NT2/D1 (cell line): ENCODE measurements at regions not wholly inside any gene's neighbourhood (a gene's known extent, or its start where the extent isn't known, plus 50 kb on each side); places are given as distances from the start of the nearest gene placed in this dataset.

Experiments used
- DNase-seq: peaks from one replicate; pipeline ENCODE4 v3.0.0-alpha.2; 2011; ENCODE audit warnings: low read depth, low spot score
- H3K27me3 ChIP-seq: 2 replicates; pipeline ENCODE4 v1.6.0; 2011; ENCODE audit warnings: mild to moderate bottlenecking; ENCODE audit not compliant: insufficient read length, insufficient read depth
- H3K36me3 ChIP-seq: 2 replicates; pipeline ENCODE4 v1.6.1; 2011; ENCODE audit warnings: mild to moderate bottlenecking, low read length, mixed read lengths; ENCODE audit not compliant: insufficient read depth, insufficient read length
- H3K4me1 ChIP-seq: 2 replicates; pipeline ENCODE4 v1.5.1; 2011; ENCODE audit not compliant: insufficient read depth, insufficient read length
- H3K4me3 ChIP-seq: 2 replicates; pipeline ENCODE4 v1.5.1; 2011; ENCODE audit warnings: low read depth; ENCODE audit not compliant: insufficient read length
- H3K9ac ChIP-seq: 2 replicates; pipeline ENCODE4 v1.6.0; 2011; ENCODE audit warnings: low read depth; ENCODE audit not compliant: insufficient read length
- H3K9me3 ChIP-seq: 2 replicates; pipeline ENCODE4 v1.5.1; 2011; ENCODE audit warnings: mild to moderate bottlenecking, low read length; ENCODE audit not compliant: insufficient read depth
- SUZ12 ChIP-seq: IDR thresholded peaks from 2 replicates; pipeline ENCODE4 v1.6.1; 2011; ENCODE audit not compliant: insufficient read length, insufficient read depth; ENCODE audit errors: extremely low read depth
- YY1 ChIP-seq: IDR thresholded peaks from 2 replicates; pipeline ENCODE4 v1.6.1; 2011; ENCODE audit not compliant: insufficient read length, insufficient read depth
- ZNF274 ChIP-seq: IDR thresholded peaks from 2 replicates; pipeline ENCODE4 v1.6.1; 2011; ENCODE audit warnings: mild to moderate bottlenecking, low read depth, low read length

DNA sequence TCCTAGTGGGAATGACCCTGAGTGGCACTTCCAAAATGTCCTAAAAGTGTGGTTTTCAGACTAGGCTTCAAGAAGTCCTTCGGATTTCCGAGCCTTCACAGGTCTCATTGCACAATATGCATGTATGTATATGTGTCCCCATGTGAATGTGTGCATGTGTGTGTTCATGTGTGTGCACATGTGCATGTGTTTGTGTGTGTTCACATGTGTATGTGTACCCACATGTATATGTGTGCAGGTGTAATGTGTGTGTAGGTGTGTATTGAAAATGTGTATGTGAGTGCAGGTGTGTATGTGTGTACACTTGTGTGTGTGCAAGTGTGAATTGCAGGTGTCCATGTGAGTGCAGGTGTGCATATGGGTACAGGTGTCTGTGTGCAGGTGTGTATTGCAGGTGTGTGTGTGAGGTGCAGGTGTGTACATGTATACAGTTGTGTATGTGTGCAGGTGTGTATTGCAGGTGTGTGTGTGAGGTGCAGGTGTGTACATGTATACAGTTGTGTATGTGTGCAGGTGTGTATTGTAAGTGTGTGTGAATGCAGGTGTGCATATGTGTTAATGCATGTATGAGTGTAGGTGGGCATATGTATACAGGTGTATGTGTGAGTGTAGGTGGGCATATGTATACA is 124.4 kb upstream of the EPB41L3 start:
- Histone ChIP-seq H3K9ac (no peak overlapping the region), H3K36me3 (no peaks in the 10 kb centered on the region), H3K9me3 (no peaks in the 10 kb centered on the region), H3K4me3 (no peak overlapping the region), H3K27me3 (no peaks in the 10 kb centered on the region), H3K4me1 (no peaks in the 10 kb centered on the region)
- DNase-seq: no peak
- TF ChIP-seq YY1 (no peak), ZNF274 (no peak), SUZ12 (no peak)

DNA sequence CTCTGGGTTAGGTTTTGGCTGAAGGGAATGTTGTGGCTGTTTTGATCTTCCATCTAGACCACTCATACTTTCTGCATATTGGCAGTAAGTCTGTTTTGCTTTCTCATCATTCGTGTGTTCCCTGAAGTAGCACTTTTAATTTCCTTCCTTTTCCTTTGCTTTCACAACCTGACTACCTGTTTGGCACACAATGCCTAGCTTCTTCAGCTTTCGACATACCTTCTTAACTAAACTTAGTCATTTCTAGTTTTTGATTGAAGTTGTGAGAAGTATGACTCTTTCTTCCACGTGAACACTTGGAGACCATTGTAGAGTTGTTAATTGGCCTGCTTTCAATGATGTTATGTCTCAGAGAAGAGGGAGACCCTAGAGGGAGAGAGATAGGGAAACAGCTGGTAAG is 123.6 kb upstream of the EPB41L3 start:
- Histone ChIP-seq H3K4me1 (no peaks in the 10 kb centered on the region), H3K9me3 (no peaks in the 10 kb centered on the region), H3K9ac (no peak overlapping the region), H3K27me3 (no peaks in the 10 kb centered on the region), H3K36me3 (no peaks in the 10 kb centered on the region), H3K4me3 (no peak overlapping the region)
- no peak for TF ChIP-seq SUZ12
- TF ChIP-seq ZNF274: no peak
- DNase-seq: no peak

DNA sequence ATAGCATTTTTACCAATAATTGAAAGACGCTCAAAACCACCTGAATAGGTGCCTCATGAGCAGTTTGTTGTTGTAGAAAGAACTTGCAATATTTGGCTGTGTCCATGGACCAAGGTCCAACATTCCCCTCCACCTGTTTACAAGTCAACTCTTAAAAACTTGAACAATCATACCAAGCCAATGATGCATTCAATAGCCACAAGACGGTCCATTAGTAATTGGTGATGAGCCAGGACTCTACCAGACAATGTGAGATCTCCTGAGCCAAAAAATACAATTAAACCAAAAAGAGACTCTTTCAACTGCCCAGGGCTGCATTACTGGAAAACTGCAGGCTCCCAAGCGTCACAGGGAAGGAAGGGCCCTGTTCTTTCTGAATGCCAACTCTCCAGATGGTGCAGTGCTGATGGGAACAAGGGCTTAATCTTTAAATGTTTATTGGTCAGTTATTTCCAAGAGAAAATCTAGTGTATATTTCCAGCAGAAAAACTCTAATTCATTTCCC is 118.8 kb upstream of the EPB41L3 start:
- Histone ChIP-seq H3K4me3 (no peak overlapping the region), H3K9me3 (no peaks in the 10 kb centered on the region), H3K36me3 (no peaks in the 10 kb centered on the region), H3K9ac (no peak overlapping the region), H3K4me1 (no peaks in the 10 kb centered on the region), H3K27me3 (no peaks in the 10 kb centered on the region)
- DNase-seq: no peak
- TF ChIP-seq SUZ12 (no peak), ZNF274 (no peak), YY1 (no peak)

DNA sequence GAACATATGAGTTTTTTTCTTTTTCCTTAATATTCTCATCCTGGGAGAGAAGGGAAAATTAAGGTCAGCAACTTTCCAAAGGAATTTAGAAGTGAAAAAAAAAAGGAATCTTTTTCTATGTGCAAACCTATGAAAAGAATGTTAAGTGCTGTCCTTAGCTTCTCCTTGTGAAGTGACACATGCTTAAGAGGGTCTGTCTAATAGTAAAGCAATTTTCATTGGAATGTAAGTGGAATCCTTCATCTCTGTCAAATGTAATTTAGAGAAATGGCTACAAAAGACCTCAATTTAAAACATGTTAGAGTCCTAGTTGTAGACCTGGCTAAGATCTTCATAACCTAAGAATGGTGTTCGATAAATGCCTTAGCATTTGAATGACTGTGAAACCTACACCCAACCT is 117.4 kb upstream of the EPB41L3 start:
- TF ChIP-seq SUZ12 (no peak), YY1 (no peak), ZNF274 (no peak)
- Histone ChIP-seq H3K4me1 (no peaks in the 10 kb centered on the region), H3K9me3 (no peaks in the 10 kb centered on the region), H3K9ac (no peak overlapping the region), H3K27me3 (no peaks in the 10 kb centered on the region), H3K36me3 (no peaks in the 10 kb centered on the region), H3K4me3 (no peak overlapping the region)
- no peak for DNase-seq

DNA sequence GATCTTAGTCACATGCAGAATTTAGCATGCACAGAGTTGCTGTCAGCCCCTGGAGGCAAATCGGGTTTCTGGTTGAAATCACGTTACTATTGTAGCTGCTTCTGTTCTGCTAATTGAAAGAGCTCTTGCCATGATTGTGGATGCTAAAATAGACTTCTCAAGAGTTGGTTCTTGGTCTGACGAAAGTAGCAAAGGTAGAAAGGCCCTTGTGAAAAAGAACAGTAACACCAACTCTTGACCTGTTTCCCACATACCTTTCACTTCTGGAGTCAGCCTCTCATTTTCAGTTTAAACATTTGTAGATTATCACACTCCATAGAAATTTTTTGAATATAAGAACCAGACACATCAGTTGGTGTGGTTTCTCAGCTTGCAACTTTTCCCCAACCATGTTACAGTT is 110.0 kb upstream of the EPB41L3 start:
- no peaks in the 10 kb centered on the region for H3K9me3 ChIP-seq
- TF ChIP-seq SUZ12 (no peak), ZNF274 (no peak), YY1 (no peak)

DNA sequence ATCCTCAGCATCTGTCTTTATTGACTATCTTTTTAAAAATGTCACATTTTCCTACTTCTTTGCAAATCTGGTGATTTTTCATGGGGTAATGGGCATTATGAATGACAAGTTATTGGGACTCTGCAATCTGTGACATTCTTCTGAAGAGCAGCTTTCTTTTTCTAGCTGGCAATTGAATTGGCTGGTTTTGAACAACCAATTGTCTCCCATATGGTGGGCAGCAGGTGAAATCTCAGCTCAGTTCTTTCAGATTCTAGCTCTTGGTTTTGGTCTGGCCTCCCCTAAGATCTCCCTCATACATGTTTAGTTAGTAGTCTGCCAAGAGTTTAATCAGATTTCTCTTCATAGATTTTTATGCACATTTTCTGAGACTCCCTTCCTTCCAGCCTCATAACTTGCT is 107.9 kb upstream of the EPB41L3 start:
- no peak for DNase-seq
- Histone ChIP-seq H3K36me3 (no peaks in the 10 kb centered on the region), H3K9ac (no peak overlapping the region), H3K4me1 (no peaks in the 10 kb centered on the region), H3K4me3 (no peak overlapping the region), H3K27me3 (no peaks in the 10 kb centered on the region), H3K9me3 (no peaks in the 10 kb centered on the region)
- no peak for TF ChIP-seq YY1
- TF ChIP-seq SUZ12: no peak
- no peak for TF ChIP-seq ZNF274

More for the DNA sequence above, 110.0 kb upstream of the EPB41L3 start:
- Histone ChIP-seq H3K27me3 (no peaks in the 10 kb centered on the region), H3K9ac (no peak overlapping the region), H3K4me3 (no peak overlapping the region), H3K4me1 (no peaks in the 10 kb centered on the region), H3K36me3 (no peaks in the 10 kb centered on the region)
- DNase-seq: no peak

DNA sequence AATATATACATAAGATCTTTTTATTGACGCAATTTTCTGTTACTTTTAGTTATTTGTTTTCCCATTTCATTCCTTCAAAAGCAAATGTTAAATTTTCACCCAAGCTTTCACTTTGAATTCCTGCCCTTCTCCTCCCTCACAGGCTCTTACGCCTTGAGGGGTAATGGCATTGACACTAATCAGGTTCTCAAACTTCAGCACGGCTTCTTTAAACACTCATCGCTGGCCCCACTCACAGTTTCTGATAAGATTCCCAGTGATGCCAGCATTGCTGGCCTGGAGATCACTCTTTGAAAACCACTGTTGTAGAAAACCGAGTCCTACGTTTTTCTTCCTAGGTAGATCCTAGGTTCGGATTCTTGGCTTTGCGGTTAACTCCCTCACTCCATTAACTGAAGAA is 105.6 kb upstream of the EPB41L3 start:
- Histone ChIP-seq H3K4me1 (no peaks in the 10 kb centered on the region), H3K9ac (no peak overlapping the region), H3K9me3 (no peaks in the 10 kb centered on the region), H3K27me3 (no peaks in the 10 kb centered on the region), H3K4me3 (no peak overlapping the region), H3K36me3 (no peaks in the 10 kb centered on the region)
- no peak for TF ChIP-seq SUZ12
- no peak for DNase-seq

DNA sequence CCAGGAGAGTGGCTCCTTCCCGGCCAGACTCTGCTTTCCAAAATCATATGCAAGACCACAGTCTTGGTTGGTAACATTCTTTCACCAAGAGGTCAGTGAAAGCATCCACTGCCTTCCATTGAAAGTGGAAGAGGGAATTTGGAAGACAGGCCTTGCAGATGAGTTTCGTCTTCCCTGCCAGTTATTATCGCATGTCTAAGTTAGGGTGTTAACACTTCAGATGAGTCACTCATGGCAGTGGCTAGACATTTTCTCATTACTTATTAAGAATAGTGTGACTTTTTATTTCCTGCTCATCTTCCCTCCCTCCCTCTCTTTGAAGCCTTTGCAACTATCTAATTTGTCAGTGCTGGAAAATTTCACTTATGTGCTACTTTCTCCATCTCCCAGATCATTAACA is 102.9 kb upstream of the EPB41L3 start:
- H3K4me1 ChIP-seq: no peaks in the 10 kb centered on the region
- no peak overlapping the region for H3K9ac ChIP-seq
- no peaks in the 10 kb centered on the region for H3K36me3 ChIP-seq
- H3K4me3 ChIP-seq: no peak overlapping the region
- TF ChIP-seq ZNF274: no peak
- no peak for TF ChIP-seq YY1
- TF ChIP-seq SUZ12: no peak
- H3K27me3 ChIP-seq: no peaks in the 10 kb centered on the region
- no peaks in the 10 kb centered on the region for H3K9me3 ChIP-seq
- no peak for DNase-seq
